ENCODE measurements at regions not wholly inside any gene's neighbourhood (a gene's known extent, or its start where the extent isn't known, plus 50 kb on each side); places are given as distances from the start of the nearest gene placed in this dataset.

DNA sequence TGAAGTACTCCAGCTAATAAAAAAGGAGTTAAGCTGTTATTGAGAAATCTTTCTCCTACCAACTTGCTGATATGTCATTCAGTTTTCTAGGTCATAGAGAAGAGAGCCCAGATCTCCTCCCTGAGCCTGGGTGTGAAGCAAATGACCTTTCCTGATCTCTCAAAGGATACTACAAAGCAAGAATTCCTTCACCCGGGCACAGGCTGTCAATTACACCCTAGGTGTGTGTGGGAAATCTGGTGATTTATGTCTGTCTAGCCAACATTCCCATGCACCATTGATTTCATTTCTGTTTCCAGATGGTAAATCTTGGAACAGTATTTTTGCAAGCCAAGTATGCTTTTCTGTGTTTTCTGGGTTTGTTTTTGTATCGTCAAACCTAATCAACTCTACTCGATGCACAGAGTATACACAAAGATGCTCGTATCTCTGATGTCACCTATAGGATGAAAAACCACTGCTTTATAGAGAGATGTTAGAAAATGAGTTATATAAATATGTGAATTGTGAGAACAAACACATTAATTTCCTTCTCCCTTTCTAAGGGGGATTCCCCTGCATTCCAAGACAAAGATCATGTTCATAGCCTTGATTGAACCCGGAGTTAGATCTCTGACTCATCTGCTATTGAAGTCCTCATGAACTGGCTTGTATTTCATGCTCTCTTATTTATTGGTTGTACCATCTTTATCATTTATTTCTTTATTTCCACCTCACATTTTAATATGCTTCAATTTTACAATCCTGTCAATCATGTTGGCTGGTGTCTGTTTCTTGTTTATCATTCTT is 1037.4 kb downstream of the NLGN4Y start:
- Histone ChIP-seq H3K14ac (ENCODE audit: low read length) (no peak overlapping the region), H3K23ac (ENCODE audit: low read length) (no peak overlapping the region), H2BK120ac (ENCODE audit: insufficient read depth, low read length, poor library complexity) (no peak overlapping the region), H3K4me2 (ENCODE audit: low read length) (no peak overlapping the region), H3K9me3 (ENCODE audit: insufficient read depth, low read depth, low read length) (no peaks in the 10 kb centered on the region), H3K79me2 (ENCODE audit: control insufficient read depth, insufficient read depth, low read length, poor library complexity) (no peaks in the 10 kb centered on the region), H2BK12ac (ENCODE audit: low read length) (no peak overlapping the region), H2BK5ac (ENCODE audit: low read depth, low read length, poor library complexity) (no peak overlapping the region), H4K8ac (ENCODE audit: low read depth, low read length) (no peak overlapping the region), H3K36me3 (ENCODE audit: control insufficient read depth in 1 of 2, insufficient read depth in 2 of 2, low read length in 2 of 2) (no peaks in the 10 kb centered on the region), H2AK5ac (ENCODE audit: low read length) (no peak overlapping the region), H3K27ac (ENCODE audit: low read depth, low read length) (no peak overlapping the region), H4K91ac (ENCODE audit: low read depth, low read length) (no peak overlapping the region), H2AFZ (ENCODE audit: insufficient read depth, low read length, poor library complexity) (no peak overlapping the region), H3K18ac (ENCODE audit: low read length) (no peak overlapping the region), H3K4me1 (ENCODE audit: control insufficient read depth in 1 of 2, insufficient read depth in 2 of 2, low read length in 2 of 2) (no peaks in the 10 kb centered on the region), H4K12ac (ENCODE audit: low read depth, low read length) (no peak overlapping the region), H3K79me1 (ENCODE audit: low read length) (no peaks in the 10 kb centered on the region), H3K9ac (ENCODE audit: low read length) (no peak overlapping the region), H3K4me3 (ENCODE audit: low read depth, low read length) (no peak overlapping the region), H3K27me3 (ENCODE audit: insufficient read depth, low read length) (no peaks in the 10 kb centered on the region), H3K4ac (ENCODE audit: low read depth, low read length) (no peak overlapping the region)
- no CpG with 5 or more reads among the region's 5 CpGs for WGBS (ENCODE audit: extremely low coverage, insufficient coverage, insufficient read length)
- no peak for DNase-seq

DNA sequence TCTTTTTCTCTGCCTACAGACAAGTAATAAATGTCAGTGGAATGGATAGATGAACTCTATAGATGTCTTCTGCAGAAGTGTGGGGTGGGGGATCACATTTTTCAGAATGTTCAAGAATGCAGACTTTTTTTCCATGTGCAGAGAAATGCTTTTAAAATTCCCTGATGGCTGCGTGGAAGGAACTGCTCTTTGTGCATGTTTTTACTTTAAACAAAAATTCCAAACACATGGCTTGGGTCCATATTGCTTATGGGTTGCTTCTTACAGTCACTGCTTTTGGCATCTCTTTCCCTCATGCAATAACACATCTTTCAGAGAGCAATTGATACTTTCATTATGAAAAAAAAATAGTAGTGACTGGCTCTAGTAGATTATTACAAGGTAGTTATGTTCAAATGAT is 1053.6 kb downstream of the NLGN4Y start:
- H3K18ac ChIP-seq (ENCODE audit: low read length), result no peak overlapping the region
- no peak overlapping the region for H3K23ac ChIP-seq (ENCODE audit: low read length)
- H2AFZ ChIP-seq (ENCODE audit: insufficient read depth, low read length, poor library complexity), result no peak overlapping the region
- no peak overlapping the region for H3K14ac ChIP-seq (ENCODE audit: low read length)
- H3K4ac ChIP-seq (ENCODE audit: low read depth, low read length), result no peak overlapping the region
- WGBS (ENCODE audit: extremely low coverage, insufficient coverage, insufficient read length), result no CpG with 5 or more reads among the region's 1 CpG
- DNase-seq, result no peak
- no peaks in the 10 kb centered on the region for H3K4me1 ChIP-seq (ENCODE audit: control insufficient read depth in 1 of 2, insufficient read depth in 2 of 2, low read length in 2 of 2)
- no peak overlapping the region for H3K9ac ChIP-seq (ENCODE audit: low read length)
- H3K36me3 ChIP-seq (ENCODE audit: control insufficient read depth in 1 of 2, insufficient read depth in 2 of 2, low read length in 2 of 2), result no peaks in the 10 kb centered on the region
- no peak overlapping the region for H3K27ac ChIP-seq (ENCODE audit: low read depth, low read length)
- H2BK5ac ChIP-seq (ENCODE audit: low read depth, low read length, poor library complexity), result no peak overlapping the region
- no peaks in the 10 kb centered on the region for H3K27me3 ChIP-seq (ENCODE audit: insufficient read depth, low read length)
- H4K12ac ChIP-seq (ENCODE audit: low read depth, low read length), result no peak overlapping the region
- H2AK5ac ChIP-seq (ENCODE audit: low read length), result no peak overlapping the region
- no peak overlapping the region for H2BK12ac ChIP-seq (ENCODE audit: low read length)
- H3K4me3 ChIP-seq (ENCODE audit: low read depth, low read length), result no peak overlapping the region
- no peak overlapping the region for H4K91ac ChIP-seq (ENCODE audit: low read depth, low read length)
- H2BK120ac ChIP-seq (ENCODE audit: insufficient read depth, low read length, poor library complexity), result no peak overlapping the region
- H3K9me3 ChIP-seq (ENCODE audit: insufficient read depth, low read depth, low read length), result no peaks in the 10 kb centered on the region
- H3K4me2 ChIP-seq (ENCODE audit: low read length), result no peak overlapping the region
- no peaks in the 10 kb centered on the region for H3K79me2 ChIP-seq (ENCODE audit: control insufficient read depth, insufficient read depth, low read length, poor library complexity)
- no peak overlapping the region for H4K8ac ChIP-seq (ENCODE audit: low read depth, low read length)
- H3K79me1 ChIP-seq (ENCODE audit: low read length), result no peaks in the 10 kb centered on the region

DNA sequence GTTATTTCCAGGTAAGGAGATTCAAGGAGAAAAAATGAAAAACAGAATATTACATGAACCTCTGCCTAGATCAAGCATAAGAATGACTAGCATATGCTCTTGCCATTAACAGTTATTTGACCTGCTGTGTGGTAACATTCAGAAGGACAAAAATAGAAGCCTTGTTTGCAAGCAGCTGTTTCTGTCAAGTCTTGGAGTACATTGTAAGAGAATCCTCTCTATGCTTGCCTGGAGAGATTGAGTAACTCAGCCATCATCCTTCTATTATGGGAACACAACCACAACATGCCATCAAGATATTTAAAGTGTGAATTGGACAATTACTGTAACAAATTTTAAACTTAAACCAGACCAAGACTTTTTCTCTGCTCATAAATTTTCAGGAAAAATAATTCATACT is 1054.4 kb downstream of the NLGN4Y start:
- H3K4me1 ChIP-seq (ENCODE audit: control insufficient read depth in 1 of 2, insufficient read depth in 2 of 2, low read length in 2 of 2), result no peaks in the 10 kb centered on the region
- no peak overlapping the region for H2BK120ac ChIP-seq (ENCODE audit: insufficient read depth, low read length, poor library complexity)
- H3K36me3 ChIP-seq (ENCODE audit: control insufficient read depth in 1 of 2, insufficient read depth in 2 of 2, low read length in 2 of 2), result no peaks in the 10 kb centered on the region
- H3K9me3 ChIP-seq (ENCODE audit: insufficient read depth, low read depth, low read length), result no peaks in the 10 kb centered on the region
- H3K4me3 ChIP-seq (ENCODE audit: low read depth, low read length), result no peak overlapping the region
- no peak overlapping the region for H3K14ac ChIP-seq (ENCODE audit: low read length)
- no peak overlapping the region for H3K27ac ChIP-seq (ENCODE audit: low read depth, low read length)
- H3K18ac ChIP-seq (ENCODE audit: low read length), result no peak overlapping the region
- H3K4ac ChIP-seq (ENCODE audit: low read depth, low read length), result no peak overlapping the region
- H4K91ac ChIP-seq (ENCODE audit: low read depth, low read length), result no peak overlapping the region
- H2BK5ac ChIP-seq (ENCODE audit: low read depth, low read length, poor library complexity), result no peak overlapping the region
- H2BK12ac ChIP-seq (ENCODE audit: low read length), result no peak overlapping the region
- no peak overlapping the region for H4K12ac ChIP-seq (ENCODE audit: low read depth, low read length)
- H2AFZ ChIP-seq (ENCODE audit: insufficient read depth, low read length, poor library complexity), result no peak overlapping the region
- no peak overlapping the region for H3K9ac ChIP-seq (ENCODE audit: low read length)
- H3K23ac ChIP-seq (ENCODE audit: low read length), result no peak overlapping the region
- H3K27me3 ChIP-seq (ENCODE audit: insufficient read depth, low read length), result no peaks in the 10 kb centered on the region
- no peak overlapping the region for H4K8ac ChIP-seq (ENCODE audit: low read depth, low read length)
- H2AK5ac ChIP-seq (ENCODE audit: low read length), result no peak overlapping the region
- no peak overlapping the region for H3K4me2 ChIP-seq (ENCODE audit: low read length)
- no peaks in the 10 kb centered on the region for H3K79me2 ChIP-seq (ENCODE audit: control insufficient read depth, insufficient read depth, low read length, poor library complexity)
- DNase-seq, result no peak
- no peaks in the 10 kb centered on the region for H3K79me1 ChIP-seq (ENCODE audit: low read length)

DNA sequence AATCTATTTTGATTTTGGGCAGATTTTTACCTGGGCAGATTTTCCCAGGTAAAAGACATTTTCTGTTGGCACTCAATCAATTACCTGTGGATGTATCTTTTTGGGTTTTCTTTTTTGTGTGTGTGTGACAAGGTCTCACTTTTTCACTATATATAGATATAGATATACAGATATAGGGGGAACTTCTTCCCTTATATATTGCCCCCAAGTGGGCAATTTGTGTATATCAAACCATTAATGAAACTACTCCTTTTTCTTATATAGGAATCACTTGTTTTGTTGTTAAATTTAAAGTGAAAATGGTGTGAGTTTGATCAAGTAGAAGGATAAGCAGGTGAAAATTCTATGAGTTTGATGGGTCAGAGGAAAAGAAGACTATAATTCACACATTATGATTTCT is 1054.9 kb downstream of the NLGN4Y start:
- Histone ChIP-seq H2AFZ (ENCODE audit: insufficient read depth, low read length, poor library complexity) (no peak overlapping the region), H3K23ac (ENCODE audit: low read length) (no peak overlapping the region), H3K4me3 (ENCODE audit: low read depth, low read length) (no peak overlapping the region), H2BK12ac (ENCODE audit: low read length) (no peak overlapping the region), H2BK5ac (ENCODE audit: low read depth, low read length, poor library complexity) (no peak overlapping the region), H3K4me1 (ENCODE audit: control insufficient read depth in 1 of 2, insufficient read depth in 2 of 2, low read length in 2 of 2) (no peaks in the 10 kb centered on the region), H3K27me3 (ENCODE audit: insufficient read depth, low read length) (no peaks in the 10 kb centered on the region), H4K91ac (ENCODE audit: low read depth, low read length) (no peak overlapping the region), H3K79me2 (ENCODE audit: control insufficient read depth, insufficient read depth, low read length, poor library complexity) (no peaks in the 10 kb centered on the region), H3K9me3 (ENCODE audit: insufficient read depth, low read depth, low read length) (no peaks in the 10 kb centered on the region), H3K27ac (ENCODE audit: low read depth, low read length) (no peak overlapping the region), H4K8ac (ENCODE audit: low read depth, low read length) (no peak overlapping the region), H4K12ac (ENCODE audit: low read depth, low read length) (no peak overlapping the region), H2BK120ac (ENCODE audit: insufficient read depth, low read length, poor library complexity) (no peak overlapping the region), H2AK5ac (ENCODE audit: low read length) (no peak overlapping the region), H3K4me2 (ENCODE audit: low read length) (no peak overlapping the region), H3K18ac (ENCODE audit: low read length) (no peak overlapping the region), H3K9ac (ENCODE audit: low read length) (no peak overlapping the region), H3K36me3 (ENCODE audit: control insufficient read depth in 1 of 2, insufficient read depth in 2 of 2, low read length in 2 of 2) (no peaks in the 10 kb centered on the region), H3K14ac (ENCODE audit: low read length) (no peak overlapping the region), H3K4ac (ENCODE audit: low read depth, low read length) (no peak overlapping the region), H3K79me1 (ENCODE audit: low read length) (no peaks in the 10 kb centered on the region)
- DNase-seq, result no peak

Data from trophoblast cell (in vitro differentiated cells and primary cell).